ENCODE measurements at regions not wholly inside any gene's neighbourhood (a gene's known extent, or its start where the extent isn't known, plus 50 kb on each side); places are given as distances from the start of the nearest gene placed in this dataset.

DNA sequence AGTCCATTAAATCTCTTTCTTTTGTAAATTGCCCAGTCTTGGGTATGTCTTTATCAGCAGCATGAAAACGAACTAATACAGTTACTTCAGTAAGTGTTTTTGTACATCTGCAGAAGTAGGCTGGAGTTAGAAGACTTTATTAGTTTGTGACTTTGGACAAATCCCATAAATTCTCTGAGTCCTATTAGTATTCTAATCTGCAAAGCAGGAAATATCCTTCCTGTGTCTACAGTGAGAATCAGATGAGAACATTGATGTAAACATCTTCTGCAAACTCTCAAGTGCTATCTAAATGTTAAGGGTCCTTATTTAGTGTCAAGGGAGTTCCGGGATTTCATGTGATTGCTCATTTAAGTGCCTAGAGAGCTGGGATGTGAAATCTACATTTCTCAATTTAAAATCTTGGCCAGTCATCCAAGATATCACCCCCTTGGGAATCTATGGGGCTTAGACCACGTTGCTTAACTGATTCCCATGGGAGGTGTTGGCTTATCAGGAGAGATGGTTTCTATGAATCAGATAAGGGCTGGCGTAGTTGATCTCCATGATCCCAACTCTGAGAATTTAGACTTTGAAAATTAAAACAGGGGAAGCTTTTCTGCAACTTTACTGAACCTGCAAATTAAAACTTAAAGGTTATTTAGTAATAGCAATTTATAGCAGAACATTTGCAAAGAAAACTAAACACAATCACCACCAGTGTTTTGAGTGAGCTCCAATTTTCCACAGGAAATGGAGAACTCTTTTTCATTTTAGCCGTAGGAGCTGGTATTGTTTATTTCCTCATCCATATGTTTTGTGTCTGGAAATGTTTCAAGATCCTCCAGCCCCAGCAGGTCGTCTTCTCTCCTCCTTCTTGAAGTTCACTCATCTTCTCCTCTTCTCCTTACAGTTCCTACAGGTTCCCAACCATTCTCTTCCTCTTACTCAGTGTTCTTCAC is 241.6 kb upstream of the CD180 start:
- no peaks in the 10 kb centered on the region for H3K27me3 ChIP-seq
- no peak overlapping the region for H3K4me3 ChIP-seq
- TF ChIP-seq POLR2A (IDR thresholded peaks at IDR 0.05) (no peak), EP300 (IDR thresholded peaks at IDR 0.05) (no peak), CTCF (IDR thresholded peaks at IDR 0.05) (no peak)
- H3K36me3 ChIP-seq = no peaks in the 10 kb centered on the region
- no peaks in the 10 kb centered on the region for H3K9me3 ChIP-seq
- DNase-seq = no peak
- H3K27ac ChIP-seq = no peak overlapping the region
- WGBS, 3 donors = 48 to 50% (median 49%) methylated on average over 6 of the region's 6 CpGs
- no peaks in the 10 kb centered on the region for H3K4me1 ChIP-seq (ENCODE audit: insufficient read depth)
- intact Hi-C loops (cut with DNase I) = loop anchor here in 1 of 4 donors (2.0 kb wide), 1 partner anchor 19 kb away; no protein-coding TSS in a partner anchor

- H3K4me1 ChIP-seq (ENCODE audit: insufficient read depth) = no peaks in the 10 kb centered on the region
- H3K4me3 ChIP-seq = no peak overlapping the region
- H3K36me3 ChIP-seq = no peaks in the 10 kb centered on the region
- intact Hi-C loops (cut with DNase I) = no loop called here
- no peak overlapping the region for H3K27ac ChIP-seq
- DNase-seq = no peak
- H3K27me3 ChIP-seq = no peaks in the 10 kb centered on the region
- TF ChIP-seq EP300 (IDR thresholded peaks at IDR 0.05) = no peak
- no peaks in the 10 kb centered on the region for H3K9me3 ChIP-seq
- 29 to 48% (median 45%) methylated on average over 2 of the region's 2 CpGs for WGBS, 3 donors
Measured at GRCh38 chr5:67435032-67435431, 238.4 kb upstream of the CD180 start.

- no peak for TF ChIP-seq POLR2A (IDR thresholded peaks at IDR 0.05)
- TF ChIP-seq CTCF (IDR thresholded peaks at IDR 0.05) = no peak
- TF ChIP-seq EP300 (IDR thresholded peaks at IDR 0.05) = no peak
- 17 to 26% (median 19%) methylated on average over 4 of the region's 4 CpGs for WGBS, 3 donors
- no peak overlapping the region for H3K27ac ChIP-seq
- no peaks in the 10 kb centered on the region for H3K4me1 ChIP-seq (ENCODE audit: insufficient read depth)
- H3K9me3 ChIP-seq = no peaks in the 10 kb centered on the region
- no peak overlapping the region for H3K4me3 ChIP-seq
- DNase-seq = no peak
- H3K27me3 ChIP-seq = no peaks in the 10 kb centered on the region
- H3K36me3 ChIP-seq = no peaks in the 10 kb centered on the region
- intact Hi-C loops (cut with DNase I) = no loop called here
Measured at GRCh38 chr5:67434466-67434865, 237.9 kb upstream of the CD180 start.

DNA sequence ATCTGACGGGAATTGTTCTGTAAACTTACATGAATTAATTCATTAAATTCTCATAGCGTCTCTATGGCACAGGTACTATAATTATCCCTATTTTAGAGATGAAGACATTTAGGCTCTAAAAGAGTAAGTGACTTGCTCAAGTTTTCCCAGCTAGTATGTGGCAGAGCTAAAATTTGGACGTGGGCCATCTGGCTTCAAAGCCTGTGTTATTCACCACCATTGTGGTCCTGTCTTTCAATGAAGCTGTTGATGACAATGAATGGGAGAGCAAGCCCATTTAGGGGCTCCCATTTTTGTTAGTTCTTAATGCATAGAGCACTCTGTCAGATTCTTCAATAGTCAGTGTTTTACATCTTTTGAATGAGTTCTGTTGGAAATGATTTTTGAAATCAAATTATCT is 236.0 kb upstream of the CD180 start:
- no peaks in the 10 kb centered on the region for H3K36me3 ChIP-seq
- DNase-seq = no peak
- H3K4me1 ChIP-seq (ENCODE audit: insufficient read depth) = no peaks in the 10 kb centered on the region
- H3K9me3 ChIP-seq = no peaks in the 10 kb centered on the region
- no peak for TF ChIP-seq EP300 (IDR thresholded peaks at IDR 0.05)
- TF ChIP-seq POLR2A (IDR thresholded peaks at IDR 0.05) = no peak
- no peak overlapping the region for H3K27ac ChIP-seq
- no peaks in the 10 kb centered on the region for H3K27me3 ChIP-seq
- no peak overlapping the region for H3K4me3 ChIP-seq
- 86 to 95% (median 93%) methylated on average over 3 of the region's 3 CpGs for WGBS, 3 donors
- intact Hi-C loops (cut with DNase I) = no loop called here

DNA sequence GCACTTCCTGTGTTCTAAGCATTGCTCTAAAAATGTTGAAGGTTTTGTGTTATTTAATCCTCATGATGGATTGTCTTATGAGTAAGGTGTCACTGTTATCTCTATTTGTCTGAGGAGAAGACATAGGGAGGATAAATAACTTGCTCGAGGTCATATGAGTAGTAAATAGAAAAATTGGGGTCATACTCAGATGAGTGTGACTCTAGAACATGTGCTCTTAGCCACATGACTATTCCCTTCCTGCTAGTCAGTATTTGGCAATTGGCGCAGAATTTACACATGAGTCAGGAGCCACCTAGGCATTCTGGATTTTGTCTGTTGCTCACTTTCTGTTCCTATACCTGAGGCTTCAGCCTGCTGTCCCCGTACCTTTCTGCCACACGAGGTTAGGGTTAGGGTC is 234.6 kb upstream of the CD180 start:
- DNase-seq = no peak
- no peak overlapping the region for H3K27ac ChIP-seq
- H3K27me3 ChIP-seq = no peaks in the 10 kb centered on the region
- no peaks in the 10 kb centered on the region for H3K36me3 ChIP-seq
- intact Hi-C loops (cut with DNase I) = no loop called here
- no peaks in the 10 kb centered on the region for H3K9me3 ChIP-seq
- no peak for TF ChIP-seq POLR2A (IDR thresholded peaks at IDR 0.05)
- no peak for TF ChIP-seq EP300 (IDR thresholded peaks at IDR 0.05)
- TF ChIP-seq CTCF (IDR thresholded peaks at IDR 0.05) = no peak
- 81 to 85% (median 82%) methylated on average over 4 of the region's 4 CpGs for WGBS, 3 donors
- no peaks in the 10 kb centered on the region for H3K4me1 ChIP-seq (ENCODE audit: insufficient read depth)
- H3K4me3 ChIP-seq = no peak overlapping the region
